Fibroblast of lung (primary cell): ENCODE measurements at regions not wholly inside any gene's neighbourhood (a gene's known extent, or its start where the extent isn't known, plus 50 kb on each side); places are given as distances from the start of the nearest gene placed in this dataset.

ENCODE experiments used
- EZH2 ChIP-seq: IDR thresholded peaks from 2 replicates; pipeline ENCODE4 v1.5.1; 2012; ENCODE audit warnings: low read length, control low read depth, mild to moderate bottlenecking; ENCODE audit errors: missing control alignments
- TF ChIP-seq, protein P1 (sequence below), 2 donors: IDR thresholded peaks in 1 of 2; conservative IDR thresholded peaks in 1 of 2; 1 replicate in 1 of 2; 2 replicates in 1 of 2; pipeline ENCODE4 v1.5.1; 2011 to 2012; ENCODE audit warnings: low read length in 2 of 2, control low read depth in 1 of 2, inconsistent platforms in 1 of 2, low read depth in 1 of 2, mild to moderate bottlenecking in 1 of 2

DNA sequence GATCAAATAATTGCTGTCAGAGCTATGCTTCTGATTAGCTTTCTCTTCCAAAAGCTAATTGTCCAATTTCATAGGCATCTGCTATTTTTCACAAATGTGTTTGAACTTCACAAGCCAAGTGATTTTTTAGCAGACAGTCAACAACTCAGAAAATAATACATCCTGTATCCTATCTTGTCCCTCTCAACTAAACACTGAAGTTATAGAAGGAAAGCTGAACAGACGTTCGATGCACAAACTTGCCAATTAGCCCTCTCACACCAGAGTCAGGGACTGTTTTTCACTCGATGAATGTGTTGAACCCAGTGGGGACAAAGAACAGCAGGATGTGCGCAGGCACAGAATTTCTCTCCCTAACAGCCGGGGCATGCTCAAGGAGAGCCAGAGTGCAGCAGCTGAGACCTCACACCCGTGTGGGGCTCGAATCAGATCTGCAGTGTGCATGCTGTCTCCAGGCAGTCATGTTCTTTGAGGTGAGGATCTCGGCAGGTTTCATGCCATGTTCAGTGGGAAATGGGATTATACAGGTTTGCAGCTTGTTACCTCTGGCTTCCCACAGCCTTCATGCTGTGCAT lies 246.7 kb upstream of the SDK2 start:
- no peak for TF ChIP-seq EZH2
- TF ChIP-seq, protein P1, sequence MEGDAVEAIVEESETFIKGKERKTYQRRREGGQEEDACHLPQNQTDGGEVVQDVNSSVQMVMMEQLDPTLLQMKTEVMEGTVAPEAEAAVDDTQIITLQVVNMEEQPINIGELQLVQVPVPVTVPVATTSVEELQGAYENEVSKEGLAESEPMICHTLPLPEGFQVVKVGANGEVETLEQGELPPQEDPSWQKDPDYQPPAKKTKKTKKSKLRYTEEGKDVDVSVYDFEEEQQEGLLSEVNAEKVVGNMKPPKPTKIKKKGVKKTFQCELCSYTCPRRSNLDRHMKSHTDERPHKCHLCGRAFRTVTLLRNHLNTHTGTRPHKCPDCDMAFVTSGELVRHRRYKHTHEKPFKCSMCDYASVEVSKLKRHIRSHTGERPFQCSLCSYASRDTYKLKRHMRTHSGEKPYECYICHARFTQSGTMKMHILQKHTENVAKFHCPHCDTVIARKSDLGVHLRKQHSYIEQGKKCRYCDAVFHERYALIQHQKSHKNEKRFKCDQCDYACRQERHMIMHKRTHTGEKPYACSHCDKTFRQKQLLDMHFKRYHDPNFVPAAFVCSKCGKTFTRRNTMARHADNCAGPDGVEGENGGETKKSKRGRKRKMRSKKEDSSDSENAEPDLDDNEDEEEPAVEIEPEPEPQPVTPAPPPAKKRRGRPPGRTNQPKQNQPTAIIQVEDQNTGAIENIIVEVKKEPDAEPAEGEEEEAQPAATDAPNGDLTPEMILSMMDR (conservative IDR thresholded peaks at IDR 0.05 in 1 of 2, IDR thresholded peaks at IDR 0.05 in 1 of 2; ENCODE audit: low read depth in 1 of 2, low read length in 2 of 2) = no peak
